ENCODE measurements at regions not wholly inside any gene's neighbourhood (a gene's known extent, or its start where the extent isn't known, plus 50 kb on each side); places are given as distances from the start of the nearest gene placed in this dataset.

DNA sequence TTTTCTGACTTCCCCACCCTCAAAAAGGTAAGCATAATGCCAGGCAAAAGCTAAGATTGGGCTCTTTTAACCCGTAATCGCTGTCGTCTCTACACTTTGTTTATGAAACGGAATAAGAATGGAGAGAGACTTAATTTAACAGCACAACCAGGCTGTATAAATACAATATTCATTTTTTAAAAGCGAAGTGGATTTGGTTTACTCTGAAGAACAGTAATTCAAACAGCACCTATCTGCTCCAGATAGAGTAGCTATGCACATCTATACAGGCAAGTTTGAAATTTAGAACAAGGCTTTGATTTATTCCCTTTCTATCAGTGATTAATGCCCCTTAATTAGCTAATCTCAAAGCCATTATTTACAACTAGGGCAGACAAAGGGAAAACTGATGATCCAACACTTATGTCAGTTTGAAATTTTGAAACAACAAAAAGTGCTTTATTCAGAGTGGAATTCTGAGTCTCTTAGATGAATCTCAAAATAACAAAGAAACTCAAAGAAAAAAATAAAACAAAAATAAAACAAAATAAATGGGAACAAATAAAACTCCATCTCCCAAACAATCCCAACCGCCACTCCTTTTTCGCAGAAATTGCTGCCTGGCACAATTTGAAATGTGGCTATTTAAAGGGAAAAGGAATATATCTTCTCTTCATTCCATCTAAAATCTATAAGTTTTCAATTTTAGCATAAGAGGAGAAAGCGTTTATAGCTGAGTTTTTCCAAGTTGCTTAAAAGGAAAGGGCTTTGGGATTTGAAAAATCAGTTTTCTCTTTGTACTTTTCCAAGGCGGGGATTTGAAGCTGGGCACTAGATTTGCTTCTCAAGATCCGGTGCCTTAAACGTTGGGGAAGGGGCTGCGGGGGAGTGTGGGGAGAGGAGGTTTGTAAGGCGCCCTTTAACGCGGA is 298.6 kb downstream of the PARP8 start:
- DNase-seq = no peak

DNA sequence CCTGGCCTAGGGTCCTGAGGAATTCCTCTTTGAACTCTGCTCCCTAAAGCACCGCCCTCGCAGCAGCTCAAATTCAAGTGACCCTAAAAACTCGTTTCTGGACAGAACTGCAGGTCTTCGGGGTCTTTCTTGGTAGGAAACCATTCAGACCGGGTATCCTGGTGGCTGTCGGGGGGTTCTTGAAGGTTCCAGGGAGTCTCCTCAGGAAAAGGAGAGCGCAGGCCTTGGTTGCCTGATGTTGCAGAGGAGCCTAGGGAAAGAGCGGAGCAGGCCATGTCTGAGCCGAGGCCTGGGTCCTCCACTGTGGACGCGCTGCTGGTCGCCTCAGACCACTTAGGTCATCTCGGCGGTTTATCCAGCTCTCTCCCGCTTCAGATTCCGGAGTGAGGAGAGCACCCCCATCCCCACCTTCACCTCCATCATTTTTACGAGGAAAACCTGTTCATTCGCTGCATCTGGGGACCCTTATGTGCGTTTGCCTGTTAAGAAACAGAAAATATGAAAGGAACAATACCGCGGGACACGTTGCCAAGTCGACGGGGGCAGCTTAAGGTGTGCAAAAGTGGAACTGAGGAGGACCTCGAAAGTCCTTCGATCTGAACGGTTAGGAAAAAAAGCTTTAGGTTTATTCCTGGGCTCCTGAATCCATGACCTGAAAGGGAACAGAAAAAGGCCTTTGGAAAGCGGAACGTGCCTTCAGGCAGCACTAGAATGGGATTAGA is 299.4 kb downstream of the PARP8 start:
- DNase-seq = peak in 1 of 2 experiments; percentile 3

DNA sequence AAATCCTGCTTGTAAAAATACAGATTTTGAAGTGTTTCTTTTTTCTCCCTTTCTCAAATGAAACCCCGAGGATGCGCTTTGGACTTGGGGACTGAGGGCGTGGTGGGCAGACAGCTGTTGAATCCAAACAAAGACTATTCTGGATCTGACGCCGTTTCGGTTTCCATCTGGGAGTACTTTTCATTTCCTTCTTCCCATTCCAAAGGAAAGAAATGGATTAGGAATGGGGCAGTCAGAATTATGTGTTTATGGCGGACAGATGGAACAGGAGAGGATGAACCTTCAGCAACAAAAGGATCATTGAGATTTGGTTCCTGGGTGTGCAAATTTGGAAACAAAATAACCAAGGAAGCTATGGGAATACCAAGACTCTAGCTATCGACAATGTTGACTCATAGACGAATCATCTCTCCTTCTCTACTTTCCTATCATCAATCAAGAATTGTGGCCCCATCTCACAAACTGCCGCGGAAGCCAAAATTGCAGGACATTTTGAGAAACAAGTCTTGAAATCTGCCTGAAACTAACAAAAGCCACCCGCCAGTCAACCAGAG is 300.6 kb downstream of the PARP8 start:
- no peak for DNase-seq

DNA sequence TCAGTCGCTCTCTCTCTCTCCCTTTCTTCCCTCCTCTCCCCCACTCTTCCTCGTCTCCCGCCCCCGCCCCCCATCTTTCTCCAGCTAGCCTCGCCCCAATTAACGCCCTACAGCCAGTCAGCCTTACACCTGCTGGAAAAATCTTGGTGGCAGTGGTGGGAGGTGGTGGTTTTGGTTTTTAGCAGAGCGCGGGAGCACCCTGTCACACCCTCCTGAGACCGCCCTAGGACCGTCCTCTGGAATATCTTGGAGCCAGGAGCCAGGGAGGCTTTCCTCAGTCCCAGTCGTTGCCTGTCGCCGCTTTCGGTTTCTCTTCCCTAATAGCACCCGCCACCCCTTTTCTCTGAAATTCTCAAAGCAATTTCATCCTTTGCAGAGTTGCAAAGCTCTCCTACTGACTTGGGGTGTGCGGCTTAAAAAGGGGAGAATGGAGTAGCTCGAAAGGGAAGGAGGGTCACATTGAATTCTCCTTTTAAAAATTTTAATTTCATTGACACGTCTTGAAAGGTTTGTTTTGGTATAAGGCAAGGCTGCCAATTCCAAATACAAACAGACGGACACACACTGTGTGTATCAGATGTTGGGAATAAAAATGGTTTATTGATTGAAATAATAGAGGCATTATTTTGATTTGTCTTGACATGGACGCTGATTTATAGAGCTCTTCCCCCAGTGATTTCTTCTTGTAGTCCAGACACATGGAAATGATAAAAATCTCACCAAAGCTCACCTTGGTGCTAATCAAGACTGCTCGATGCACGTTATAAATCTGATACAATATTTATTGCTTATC is 301.3 kb downstream of the PARP8 start:
- peak in 1 of 2 experiments; percentile 6 for DNase-seq

DNA sequence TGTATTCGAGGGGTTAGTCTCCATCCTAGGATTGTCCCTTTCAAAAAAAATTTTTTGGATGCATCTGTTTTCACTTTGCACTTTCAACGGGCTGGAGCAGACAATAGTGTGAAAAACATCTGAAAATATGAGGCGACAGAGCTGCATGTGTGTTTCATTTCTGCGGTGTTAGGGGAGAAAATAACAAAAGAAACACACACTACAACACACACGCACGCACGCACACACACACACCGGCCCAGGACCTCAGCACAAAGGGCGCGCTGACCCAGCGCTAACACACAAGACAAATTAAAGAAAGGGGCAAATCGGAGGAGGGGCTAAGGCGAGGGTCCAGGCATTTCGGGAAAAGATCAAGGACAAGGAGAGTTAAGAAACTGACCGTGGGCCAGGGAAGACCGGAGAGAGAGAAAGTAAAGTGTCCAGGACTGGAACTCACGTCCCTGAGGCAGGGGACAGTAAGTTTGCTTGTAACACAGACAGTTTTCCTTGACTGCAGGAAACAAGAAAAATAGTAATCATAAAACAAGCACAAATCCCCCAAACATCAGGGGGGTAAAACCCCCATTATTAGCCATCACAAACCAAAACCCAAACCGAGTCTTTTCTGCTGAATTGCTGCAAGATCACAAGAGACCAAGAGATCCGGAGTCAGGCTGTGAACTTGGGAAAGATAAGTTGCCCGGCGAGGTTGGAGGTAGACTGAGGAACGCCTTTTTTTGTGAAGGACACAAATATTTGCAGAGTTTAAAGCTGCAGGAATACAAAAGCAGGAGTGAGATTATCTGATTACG is 302.1 kb downstream of the PARP8 start:
- no peak for DNase-seq

DNA sequence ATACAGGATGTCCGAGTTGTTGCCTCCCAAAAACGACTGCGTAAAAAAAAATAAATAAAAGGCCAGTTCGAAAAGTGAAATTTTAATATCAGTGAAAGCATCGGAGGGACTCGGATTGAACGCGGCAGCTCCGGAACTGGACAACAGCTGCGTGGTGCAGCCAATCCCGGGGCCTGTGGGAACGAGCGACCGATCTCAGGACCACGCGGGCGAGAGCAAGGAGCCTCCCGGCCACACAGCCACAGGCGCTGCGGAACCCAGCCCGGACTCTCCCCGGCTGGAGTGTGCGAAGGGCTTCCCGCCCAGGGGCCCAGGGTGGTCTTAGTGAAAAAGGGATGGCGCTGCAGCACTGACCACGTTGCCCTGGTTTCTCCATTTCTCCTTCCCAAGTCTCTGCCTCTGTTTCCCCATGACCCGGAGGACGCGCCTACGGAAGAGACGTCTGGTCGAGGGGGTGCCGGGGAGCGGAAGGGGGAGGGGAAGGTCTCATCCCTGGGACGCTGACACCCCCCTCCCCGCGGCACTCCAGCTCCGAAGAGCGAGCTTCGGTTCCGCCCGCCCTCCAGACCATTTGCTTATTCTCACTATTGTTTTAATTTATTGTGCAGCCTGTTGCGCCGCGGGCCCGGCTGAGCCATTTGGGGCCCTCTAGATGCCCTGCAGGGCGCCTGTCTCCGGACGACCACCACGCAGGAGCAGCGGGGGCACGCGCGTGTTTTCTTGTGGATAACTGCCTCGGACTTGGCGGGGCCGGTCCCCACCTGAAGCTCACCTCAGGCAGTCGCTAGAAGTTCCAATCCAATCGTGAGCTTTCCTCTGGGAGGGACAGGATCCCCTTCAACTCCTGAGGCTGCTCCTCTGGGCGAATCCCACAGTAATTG is 303.0 kb downstream of the PARP8 start:
- no peak for DNase-seq

DNA sequence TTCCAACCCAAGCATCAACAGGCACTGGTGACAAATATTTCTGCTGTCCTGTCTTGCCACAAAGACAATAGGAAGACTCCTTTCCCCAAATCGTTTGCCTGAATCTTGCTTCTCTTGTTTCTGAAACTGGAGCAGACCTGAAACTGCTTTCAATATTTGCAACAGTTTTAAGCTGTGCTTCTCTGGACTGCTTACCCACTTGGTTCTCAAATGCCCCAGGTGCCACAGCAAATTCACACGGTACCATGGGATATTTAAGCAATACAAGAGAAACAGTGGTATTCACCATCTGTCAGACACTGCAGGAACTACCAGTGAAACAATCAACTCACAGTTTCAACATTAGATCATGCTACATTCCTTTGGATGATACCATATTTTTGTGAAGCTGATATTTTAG is 309.4 kb downstream of the PARP8 start:
- DNase-seq = no peak

DNA sequence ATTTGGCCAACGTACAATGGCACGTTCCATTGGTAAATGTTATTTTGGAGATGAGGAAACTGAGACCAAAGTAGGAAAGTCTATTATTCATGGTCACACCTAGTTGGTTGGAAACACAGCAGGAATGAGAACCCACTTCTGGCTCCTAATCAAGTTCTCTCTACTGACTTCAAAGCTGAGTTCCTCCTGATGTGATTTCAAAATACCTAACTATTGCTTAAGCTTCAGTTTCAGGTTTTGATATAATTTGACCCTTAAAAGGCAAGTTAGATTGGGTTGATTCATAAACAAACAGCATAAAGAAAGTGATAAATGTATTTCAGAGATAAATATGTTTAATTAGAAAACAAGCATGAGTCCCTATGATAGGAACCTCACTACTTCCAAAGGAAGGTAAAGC is 312.5 kb downstream of the PARP8 start:
- DNase-seq = no peak

DNA sequence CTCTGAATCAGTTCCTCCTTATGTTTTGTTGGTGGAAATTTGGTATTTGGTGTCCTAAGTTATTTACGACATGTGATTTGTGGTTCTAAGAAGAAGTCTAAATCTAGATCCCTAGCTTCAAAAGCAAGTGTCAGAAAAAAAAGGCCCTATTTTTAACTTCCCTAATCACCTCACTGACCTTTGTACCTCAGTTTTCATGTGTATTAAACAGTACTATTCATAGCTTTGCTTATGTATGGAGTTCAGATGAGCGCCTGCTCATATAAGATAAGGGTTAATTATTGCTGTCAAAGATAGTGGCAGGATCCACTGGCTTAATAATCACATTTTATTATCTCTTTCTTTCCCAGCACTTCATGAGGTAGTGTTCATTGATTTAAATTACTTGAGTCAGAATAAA is 318.2 kb downstream of the PARP8 start:
- no peak for DNase-seq

DNA sequence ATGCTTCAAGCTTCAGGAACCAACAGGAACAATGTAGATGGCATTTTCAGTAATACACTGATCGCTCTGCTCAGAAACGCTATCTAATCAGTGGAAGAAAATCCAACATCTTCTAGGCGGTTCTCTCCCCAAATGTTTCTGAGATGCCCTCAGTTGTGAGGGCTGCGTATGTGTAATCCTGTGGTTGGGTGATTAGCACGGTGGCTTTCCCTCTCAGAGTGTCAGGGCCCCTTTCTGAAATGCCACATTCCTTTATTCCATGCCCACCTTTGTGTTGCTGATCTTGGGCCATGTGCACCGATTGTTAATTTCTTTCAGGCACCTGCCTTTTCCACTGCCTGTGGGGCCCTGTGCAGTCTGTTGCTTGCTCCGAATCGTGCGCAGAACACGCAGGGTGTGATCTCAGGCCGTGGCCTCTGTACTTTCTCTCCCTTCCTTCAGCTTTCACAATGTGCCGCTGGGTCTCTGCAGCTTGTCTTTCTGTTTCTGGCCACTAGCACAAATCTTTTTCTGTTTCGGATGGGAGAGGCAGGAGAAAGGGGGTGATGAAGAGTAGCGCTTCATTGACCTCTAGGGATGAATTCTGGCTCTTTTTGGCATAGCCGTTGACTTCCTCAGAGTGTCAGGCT is 324.0 kb downstream of the PARP8 start:
- no peak for DNase-seq

DNA sequence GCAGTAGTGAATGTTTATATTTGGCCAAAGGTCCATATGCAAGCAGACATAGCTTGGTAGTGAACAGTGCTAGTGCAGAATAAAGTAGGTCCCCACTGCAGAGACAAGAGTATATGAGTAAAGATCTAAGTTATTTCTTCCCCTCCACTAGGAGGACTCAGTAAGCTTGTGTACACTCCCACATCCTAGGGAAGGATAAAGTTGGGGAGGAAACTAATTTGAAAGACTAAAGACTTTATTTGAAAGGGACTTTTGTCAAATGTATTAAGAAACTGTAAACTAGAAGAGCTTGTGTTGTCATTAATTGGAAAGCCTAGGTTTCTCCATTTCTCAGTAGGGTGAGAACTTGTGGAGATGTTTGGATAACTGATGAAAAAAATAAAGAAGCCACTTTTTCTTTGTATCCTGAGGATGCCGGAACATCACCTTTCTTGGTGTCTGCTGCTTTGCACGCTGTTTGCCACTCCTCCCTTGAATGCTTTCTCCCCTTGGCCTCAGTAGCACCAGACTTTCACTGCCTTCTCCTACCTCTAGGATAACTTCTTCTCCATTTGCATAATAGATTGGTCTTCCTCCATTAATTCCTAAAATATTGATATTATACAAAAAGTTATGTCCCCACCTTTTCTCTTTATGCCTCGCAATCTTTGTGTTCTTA is 329.0 kb downstream of the PARP8 start:
- no peak for DNase-seq

DNA sequence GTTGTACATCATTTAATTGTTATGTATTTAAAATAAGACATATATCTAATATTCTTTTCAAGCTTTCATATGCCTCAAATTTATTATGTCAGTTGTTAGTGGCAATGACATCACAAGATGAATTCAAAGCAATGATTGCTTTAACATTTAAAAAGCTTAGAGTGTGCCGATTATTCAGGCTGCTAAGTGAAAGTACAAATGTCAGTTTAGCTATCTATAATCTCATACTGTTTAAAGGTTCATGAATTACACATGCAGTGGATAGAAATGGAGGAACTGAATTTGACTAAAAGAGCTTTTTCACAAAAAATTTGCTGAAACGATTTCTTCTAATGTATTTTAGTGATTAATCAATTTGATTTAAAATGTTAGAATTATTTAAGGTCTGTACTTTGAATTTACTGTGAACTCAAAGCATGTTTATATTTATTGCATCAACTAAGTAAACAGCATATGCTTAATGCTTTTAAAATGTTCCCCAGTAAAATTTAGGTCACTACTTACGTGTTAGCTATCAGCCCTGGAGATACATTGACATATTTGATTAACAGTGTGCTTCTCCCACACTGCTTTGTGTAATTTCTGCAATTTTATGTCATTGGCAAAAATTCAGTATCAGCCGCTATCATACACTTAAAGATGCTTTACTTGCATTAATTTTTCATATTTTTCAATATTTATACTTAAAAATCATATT is 334.9 kb downstream of the PARP8 start:
- DNase-seq = no peak

DNA sequence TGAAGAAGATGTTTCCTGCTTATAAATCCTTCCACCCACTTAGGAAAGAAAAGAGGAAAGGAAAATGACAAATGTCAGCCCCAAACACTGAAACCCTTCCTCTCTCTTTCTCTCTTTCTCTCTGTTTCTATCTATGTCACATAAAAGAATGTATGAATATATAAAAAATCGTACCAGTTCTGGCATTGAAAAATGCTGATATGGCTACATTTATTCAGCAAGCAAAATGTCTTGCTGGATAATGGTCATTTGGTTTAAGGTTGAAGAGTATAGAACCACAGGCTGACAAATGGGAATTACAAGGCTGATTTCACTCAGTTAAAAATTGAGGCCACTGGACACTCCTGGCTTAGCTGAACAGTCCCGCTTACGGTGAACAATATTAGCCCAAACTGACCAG is 335.9 kb downstream of the PARP8 start:
- no peak for DNase-seq

DNA sequence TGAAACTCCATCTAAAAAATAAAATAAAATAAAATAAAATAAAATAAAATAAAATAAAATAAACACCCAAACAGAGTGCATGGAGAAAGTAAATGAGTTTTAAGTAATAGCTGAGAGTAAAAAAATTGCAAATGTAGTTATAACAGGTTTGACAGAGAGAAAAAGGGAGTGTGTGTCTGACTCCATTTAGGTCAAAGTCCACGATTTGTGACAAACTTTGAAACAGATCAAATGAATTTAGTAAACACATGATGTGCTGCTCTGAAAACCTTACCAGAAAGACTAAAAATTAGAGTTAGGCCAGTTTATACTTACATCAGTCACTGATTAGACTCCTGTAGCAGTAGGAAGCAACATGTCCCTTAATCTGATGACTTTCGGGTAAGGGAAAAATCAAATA is 346.6 kb downstream of the PARP8 start:
- no peak for DNase-seq

DNA sequence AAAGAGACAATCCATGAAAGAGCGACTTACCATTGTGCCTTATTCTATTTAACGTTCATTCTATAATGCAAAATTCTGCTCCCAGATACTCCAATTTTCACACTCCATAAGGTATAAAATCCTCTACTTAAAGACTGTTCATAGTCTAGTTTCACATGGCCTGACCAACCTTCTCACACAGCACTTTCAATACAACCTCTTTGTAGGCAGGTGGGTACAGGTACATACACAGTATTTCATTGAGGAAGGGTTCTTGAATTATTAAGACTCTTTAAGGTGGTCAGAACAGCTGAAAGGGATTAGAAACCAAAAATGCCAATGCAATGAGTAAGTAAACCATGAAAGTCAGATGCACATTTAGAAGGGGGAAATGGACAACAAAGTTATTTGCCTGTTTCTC is 352.0 kb downstream of the PARP8 start:
- DNase-seq = no peak

DNA sequence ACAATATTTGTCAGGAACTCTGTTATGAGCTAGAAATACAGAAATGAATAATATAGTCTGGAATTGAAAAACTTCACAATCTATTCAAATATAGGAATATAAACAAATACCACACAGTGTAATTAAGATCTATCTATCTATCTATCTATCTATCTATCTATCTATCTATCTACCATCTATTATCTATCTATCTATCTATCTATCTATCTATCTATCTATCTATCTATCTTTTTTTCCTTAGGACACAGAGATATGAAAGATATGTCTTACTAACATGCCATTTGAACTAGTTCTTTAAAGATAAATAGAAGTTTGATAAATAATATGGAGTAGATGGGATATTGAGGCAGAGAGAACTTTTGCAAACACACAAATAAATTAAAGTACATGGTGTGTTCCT is 357.8 kb downstream of the PARP8 start:
- DNase-seq = no peak

DNA sequence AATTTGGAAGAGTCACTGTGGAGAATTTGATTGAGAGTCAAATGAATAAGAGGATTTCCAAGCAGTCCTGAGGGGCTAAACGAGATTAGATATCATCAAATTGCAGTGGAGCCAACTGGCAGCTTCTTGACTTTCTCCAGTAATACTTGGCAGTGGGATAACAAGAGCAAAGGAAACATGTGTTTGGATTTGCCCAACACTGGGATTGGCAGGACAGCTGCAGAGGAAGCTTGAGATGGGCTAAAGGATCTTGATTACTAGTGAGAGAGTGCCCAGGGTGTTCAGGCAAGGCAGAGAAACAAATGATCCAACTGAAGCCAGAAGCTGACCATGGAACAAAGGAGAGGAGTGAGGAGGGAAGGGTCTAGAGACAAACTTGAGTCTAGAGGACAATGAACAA is 356.0 kb upstream of the ISL1 start:
- no peak for DNase-seq

DNA sequence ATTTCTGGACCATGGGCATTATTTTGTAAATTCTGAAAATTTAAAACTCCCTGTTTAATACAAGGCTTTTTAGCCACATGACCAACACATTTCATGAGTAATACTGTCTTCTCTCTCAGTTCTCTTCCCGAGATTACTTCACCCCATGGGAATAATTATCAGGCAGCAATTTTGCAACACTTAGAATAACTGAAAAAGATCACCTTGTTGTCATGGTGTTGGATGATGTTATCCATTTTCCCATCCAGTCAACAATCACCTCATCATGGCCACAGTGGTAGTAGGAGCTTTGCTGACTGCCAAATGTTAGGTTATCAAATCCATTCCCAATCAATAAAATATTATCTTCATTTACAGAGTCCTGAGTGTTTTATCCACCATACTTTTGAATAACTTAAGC is 354.9 kb upstream of the ISL1 start:
- DNase-seq = no peak

DNA sequence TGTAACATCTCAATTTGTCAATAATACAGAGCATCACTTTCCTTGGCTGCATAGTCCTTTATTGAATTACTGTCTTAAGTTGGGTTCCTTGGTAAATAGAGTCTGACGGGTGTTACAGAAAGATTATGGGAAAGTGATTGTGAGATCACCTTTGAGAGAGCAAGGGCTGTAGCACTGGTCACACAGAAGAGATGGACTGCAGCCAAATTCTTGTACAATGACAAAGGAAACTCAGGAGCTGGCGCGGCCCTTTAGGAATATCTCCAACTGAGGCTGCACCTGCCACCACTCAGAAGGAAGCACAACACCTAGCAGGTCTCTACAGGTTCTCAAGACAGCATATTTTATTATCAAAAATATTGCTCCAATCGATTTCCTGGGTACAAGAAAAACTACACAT is 350.0 kb upstream of the ISL1 start:
- DNase-seq = no peak
